ENCODE measurements at regions not wholly inside any gene's neighbourhood (a gene's known extent, or its start where the extent isn't known, plus 50 kb on each side); places are given as distances from the start of the nearest gene placed in this dataset.

DNA sequence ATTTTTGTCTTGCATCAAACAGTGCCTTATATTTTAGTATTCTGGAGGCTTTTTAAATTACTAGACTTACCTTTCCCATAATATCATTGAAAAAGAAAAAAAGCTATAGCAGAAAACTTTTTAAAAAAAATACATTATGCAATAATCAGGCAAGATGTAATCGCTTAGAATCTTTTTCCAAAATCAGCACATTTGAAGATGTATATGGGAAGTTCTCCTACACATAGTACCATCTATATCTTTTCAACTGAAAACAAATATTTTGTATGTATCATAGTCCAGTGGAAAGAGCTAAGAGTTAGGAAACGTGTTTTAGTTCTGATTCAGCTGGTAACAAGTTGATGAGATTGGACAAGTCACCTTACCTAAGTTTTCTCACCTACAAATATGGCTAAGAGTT is 70.6 kb downstream of the SLC41A2 start:
- TF ChIP-seq POLR2AphosphoS5 (IDR thresholded peaks at IDR 0.05), result no peak
- TF ChIP-seq SMC3 (conservative IDR thresholded peaks at IDR 0.05; ENCODE audit: poor library complexity), result no peak
- TF ChIP-seq, protein P1, sequence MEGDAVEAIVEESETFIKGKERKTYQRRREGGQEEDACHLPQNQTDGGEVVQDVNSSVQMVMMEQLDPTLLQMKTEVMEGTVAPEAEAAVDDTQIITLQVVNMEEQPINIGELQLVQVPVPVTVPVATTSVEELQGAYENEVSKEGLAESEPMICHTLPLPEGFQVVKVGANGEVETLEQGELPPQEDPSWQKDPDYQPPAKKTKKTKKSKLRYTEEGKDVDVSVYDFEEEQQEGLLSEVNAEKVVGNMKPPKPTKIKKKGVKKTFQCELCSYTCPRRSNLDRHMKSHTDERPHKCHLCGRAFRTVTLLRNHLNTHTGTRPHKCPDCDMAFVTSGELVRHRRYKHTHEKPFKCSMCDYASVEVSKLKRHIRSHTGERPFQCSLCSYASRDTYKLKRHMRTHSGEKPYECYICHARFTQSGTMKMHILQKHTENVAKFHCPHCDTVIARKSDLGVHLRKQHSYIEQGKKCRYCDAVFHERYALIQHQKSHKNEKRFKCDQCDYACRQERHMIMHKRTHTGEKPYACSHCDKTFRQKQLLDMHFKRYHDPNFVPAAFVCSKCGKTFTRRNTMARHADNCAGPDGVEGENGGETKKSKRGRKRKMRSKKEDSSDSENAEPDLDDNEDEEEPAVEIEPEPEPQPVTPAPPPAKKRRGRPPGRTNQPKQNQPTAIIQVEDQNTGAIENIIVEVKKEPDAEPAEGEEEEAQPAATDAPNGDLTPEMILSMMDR (IDR thresholded peaks at IDR 0.05; ENCODE audit: poor library complexity, severe bottlenecking), result no peak
- TF ChIP-seq TAF1 (IDR thresholded peaks at IDR 0.05; ENCODE audit: low read depth), result no peak
- TF ChIP-seq EZH2 (IDR thresholded peaks at IDR 0.05; ENCODE audit: borderline replicate concordance, insufficient read depth, low read length, poor library complexity, severe bottlenecking), result no peak
- TF ChIP-seq, protein P2, sequence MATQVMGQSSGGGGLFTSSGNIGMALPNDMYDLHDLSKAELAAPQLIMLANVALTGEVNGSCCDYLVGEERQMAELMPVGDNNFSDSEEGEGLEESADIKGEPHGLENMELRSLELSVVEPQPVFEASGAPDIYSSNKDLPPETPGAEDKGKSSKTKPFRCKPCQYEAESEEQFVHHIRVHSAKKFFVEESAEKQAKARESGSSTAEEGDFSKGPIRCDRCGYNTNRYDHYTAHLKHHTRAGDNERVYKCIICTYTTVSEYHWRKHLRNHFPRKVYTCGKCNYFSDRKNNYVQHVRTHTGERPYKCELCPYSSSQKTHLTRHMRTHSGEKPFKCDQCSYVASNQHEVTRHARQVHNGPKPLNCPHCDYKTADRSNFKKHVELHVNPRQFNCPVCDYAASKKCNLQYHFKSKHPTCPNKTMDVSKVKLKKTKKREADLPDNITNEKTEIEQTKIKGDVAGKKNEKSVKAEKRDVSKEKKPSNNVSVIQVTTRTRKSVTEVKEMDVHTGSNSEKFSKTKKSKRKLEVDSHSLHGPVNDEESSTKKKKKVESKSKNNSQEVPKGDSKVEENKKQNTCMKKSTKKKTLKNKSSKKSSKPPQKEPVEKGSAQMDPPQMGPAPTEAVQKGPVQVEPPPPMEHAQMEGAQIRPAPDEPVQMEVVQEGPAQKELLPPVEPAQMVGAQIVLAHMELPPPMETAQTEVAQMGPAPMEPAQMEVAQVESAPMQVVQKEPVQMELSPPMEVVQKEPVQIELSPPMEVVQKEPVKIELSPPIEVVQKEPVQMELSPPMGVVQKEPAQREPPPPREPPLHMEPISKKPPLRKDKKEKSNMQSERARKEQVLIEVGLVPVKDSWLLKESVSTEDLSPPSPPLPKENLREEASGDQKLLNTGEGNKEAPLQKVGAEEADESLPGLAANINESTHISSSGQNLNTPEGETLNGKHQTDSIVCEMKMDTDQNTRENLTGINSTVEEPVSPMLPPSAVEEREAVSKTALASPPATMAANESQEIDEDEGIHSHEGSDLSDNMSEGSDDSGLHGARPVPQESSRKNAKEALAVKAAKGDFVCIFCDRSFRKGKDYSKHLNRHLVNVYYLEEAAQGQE (IDR thresholded peaks at IDR 0.05; ENCODE audit: borderline replicate concordance), result no peak
- no peak for TF ChIP-seq MXI1 (conservative IDR thresholded peaks at IDR 0.05; ENCODE audit: poor library complexity, severe bottlenecking)
